ENCODE measurements at regions not wholly inside any gene's neighbourhood (a gene's known extent, or its start where the extent isn't known, plus 50 kb on each side); places are given as distances from the start of the nearest gene placed in this dataset.
"Not testable (repeated sequence)": the region's sequence is repeated elsewhere in the genome, so short reads cannot be mapped to it uniquely, and the experiment has no call there.

- not testable (repeated sequence) for TF ChIP-seq POLR2AphosphoS5 (IDR thresholded peaks at IDR 0.05; ENCODE audit: borderline replicate concordance, low read depth, low read length); EZH2 (IDR thresholded peaks at IDR 0.05)
Measured at GRCh38 chr21:5042583-5042982, 5478.8 kb upstream of the TPTE start.
